ENCODE measurements at regions not wholly inside any gene's neighbourhood (a gene's known extent, or its start where the extent isn't known, plus 50 kb on each side); places are given as distances from the start of the nearest gene placed in this dataset.

- Histone ChIP-seq H3K9me1 (ENCODE audit: insufficient read depth, low read length) (no peaks in the 10 kb centered on the region), H3K27ac (ENCODE audit: insufficient read depth, low read length) (no peak overlapping the region), H4K91ac (ENCODE audit: insufficient read depth, low read depth, low read length) (no peak overlapping the region), H2BK15ac (ENCODE audit: low read depth, low read length) (no peak overlapping the region), H3K23ac (ENCODE audit: low read depth, low read length) (no peak overlapping the region), H4K8ac (ENCODE audit: low read depth in 2 of 2, low read length in 2 of 2) (no peak overlapping the region), H3K36me3 (ENCODE audit: control insufficient read depth, insufficient read depth, low read length) (no peaks in the 10 kb centered on the region), H2AFZ (replicated peaks; ENCODE audit: low read length, poor library complexity) (no peak overlapping the region), H3K9ac (ENCODE audit: low read depth, low read length) (no peak overlapping the region), H3K4me3 (ENCODE audit: insufficient read depth, low read depth, low read length) (no peak overlapping the region), H3K4me2 (ENCODE audit: low read depth, low read length) (no peak overlapping the region), H3K79me1 (ENCODE audit: low read depth in 1 of 2, low read length in 2 of 2) (no peaks in the 10 kb centered on the region), H3K14ac (replicated peaks; ENCODE audit: low read depth, low read length) (no peak overlapping the region), H4K20me1 (ENCODE audit: insufficient read depth, low read length) (no peaks in the 10 kb centered on the region; the same call in 1 of the 2 replicates), H2BK20ac (ENCODE audit: low read depth, low read length) (no peak overlapping the region), H3K27me3 (ENCODE audit: control insufficient read depth, insufficient read depth, low read length) (no peaks in the 10 kb centered on the region), H3K9me3 (ENCODE audit: control insufficient read depth, insufficient read depth, low read length) (peaks cover 44% of the 10 kb centered on the region), H3K18ac (ENCODE audit: low read depth, low read length) (no peak overlapping the region), H2BK5ac (ENCODE audit: low read depth, low read length, poor library complexity, severe bottlenecking) (no peak overlapping the region), H2BK120ac (ENCODE audit: low read depth, low read length) (no peak overlapping the region), H3K56ac (ENCODE audit: extremely low read depth, insufficient read depth, low read length) (no peak overlapping the region), H3K4me1 (ENCODE audit: control insufficient read depth, insufficient read depth, low read length) (no peaks in the 10 kb centered on the region), H2AK9ac (replicated peaks; ENCODE audit: low read depth, low read length, poor library complexity) (no peak overlapping the region), H3K4ac (ENCODE audit: low read depth, low read length) (no peak overlapping the region), H4K5ac (ENCODE audit: low read depth, low read length) (no peak overlapping the region), H2AK5ac (ENCODE audit: low read depth, low read length) (no peak overlapping the region)
- CTCF ChIA-PET: no interaction called here
- TF ChIP-seq MAFK (IDR thresholded peaks at IDR 0.05; ENCODE audit: low read depth, low read length): no peak
- TF ChIP-seq, protein P1, sequence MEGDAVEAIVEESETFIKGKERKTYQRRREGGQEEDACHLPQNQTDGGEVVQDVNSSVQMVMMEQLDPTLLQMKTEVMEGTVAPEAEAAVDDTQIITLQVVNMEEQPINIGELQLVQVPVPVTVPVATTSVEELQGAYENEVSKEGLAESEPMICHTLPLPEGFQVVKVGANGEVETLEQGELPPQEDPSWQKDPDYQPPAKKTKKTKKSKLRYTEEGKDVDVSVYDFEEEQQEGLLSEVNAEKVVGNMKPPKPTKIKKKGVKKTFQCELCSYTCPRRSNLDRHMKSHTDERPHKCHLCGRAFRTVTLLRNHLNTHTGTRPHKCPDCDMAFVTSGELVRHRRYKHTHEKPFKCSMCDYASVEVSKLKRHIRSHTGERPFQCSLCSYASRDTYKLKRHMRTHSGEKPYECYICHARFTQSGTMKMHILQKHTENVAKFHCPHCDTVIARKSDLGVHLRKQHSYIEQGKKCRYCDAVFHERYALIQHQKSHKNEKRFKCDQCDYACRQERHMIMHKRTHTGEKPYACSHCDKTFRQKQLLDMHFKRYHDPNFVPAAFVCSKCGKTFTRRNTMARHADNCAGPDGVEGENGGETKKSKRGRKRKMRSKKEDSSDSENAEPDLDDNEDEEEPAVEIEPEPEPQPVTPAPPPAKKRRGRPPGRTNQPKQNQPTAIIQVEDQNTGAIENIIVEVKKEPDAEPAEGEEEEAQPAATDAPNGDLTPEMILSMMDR (conservative IDR thresholded peaks at IDR 0.05; ENCODE audit: low read depth, low read length): no peak
- TF ChIP-seq MXI1 (IDR thresholded peaks at IDR 0.05; ENCODE audit: borderline replicate concordance, low read depth, low read length): no peak
- no peak for TF ChIP-seq CEBPB (IDR thresholded peaks at IDR 0.05; ENCODE audit: low read depth, low read length)
- TF ChIP-seq NFE2L2 (IDR thresholded peaks at IDR 0.05; ENCODE audit: low read depth, low read length): no peak
- dilution Hi-C loops (cut with HindIII; ENCODE audit: low sequenced_read_pairs, unreplicated experiment) (no loop called here), in situ Hi-C loops (cut with MboI; ENCODE audit: low sequenced_read_pairs) (no loop called here), intact Hi-C loops (cut with micrococcal nuclease) (no loop called here)
- DNase-seq (no peak), ATAC-seq (ENCODE audit: low read depth) (no peak)
- no TSS peak for BruUV-seq (replicated peaks)
- WGBS, 2 experiments (ENCODE audit: extremely low coverage in 2 of 2, insufficient read length in 1 of 2): 81% methylated on average over 4 of the region's 9 CpGs; no CpG with 5 or more reads in 1 of the 2 experiments
- POLR2A ChIA-PET (ENCODE audit: unreplicated experiment): no interaction called here
Observed at GRCh38 chr7:153404781-153405279, 645.3 kb downstream of the ACTR3B start.
